A549 (cell line): ENCODE measurements at regions not wholly inside any gene's neighbourhood (a gene's known extent, or its start where the extent isn't known, plus 50 kb on each side); places are given as distances from the start of the nearest gene placed in this dataset.

ENCODE experiments used
- ATAC-seq, 2 experiments: fragments of 200-7000 bp in 1 of 2; fragments of >200 bp in 1 of 2; cut with Nextera tagmentation in 1 of 2; cut with Tn5 transposase in 1 of 2; 3 replicates each; pipeline versions ENCODE4 v1.8.0 to v1.9.1; 2018 to 2020; ENCODE audit warnings: mild to moderate bottlenecking in 1 of 2, moderate library complexity in 1 of 2
- CTCF ChIA-PET: fragments of 300-600 bp; sonication (Branson Sonifier 250); formaldehyde crosslinking; extraction: SDS; loops from one replicate; lab custom pipeline; 2021; ENCODE audit warnings: antibody characterized with exemption, inconsistent platforms; lab: Yijun Ruan, JAX
- POLR2A ChIA-PET: fragments of 350-600 bp; formaldehyde crosslinking; extraction: SDS; loops from one replicate; lab custom pipeline; 2021; ENCODE audit warnings: antibody characterized with exemption, inconsistent platforms; lab: Yijun Ruan, JAX
- DNase-seq, 2 experiments: peaks; one replicate each; pipeline versions ENCODE4 v3.0.0 to v3.0.0-alpha.2; 2011 to 2016; ENCODE audit warnings: low read depth in 1 of 2, low spot score in 1 of 2
- FAIRE-seq: peaks from 2 replicates; lab custom pipeline; 2011; peaks lifted over from hg19 to GRCh38; lab: Jason Lieb, UNC
- H3K27ac ChIP-seq, 2 experiments: fragments of >200 bp; sonication (Bioruptor Twin); formaldehyde crosslinking; 3 replicates each; pipeline ENCODE4 v1.5.1; 2016 to 2017
- H3K4me1 ChIP-seq: fragments of >200 bp; sonication (Bioruptor Twin); formaldehyde crosslinking; 3 replicates; pipeline ENCODE4 v1.6.1; 2016
- H3K4me2 ChIP-seq: fragments of >200 bp; sonication (Bioruptor Twin); formaldehyde crosslinking; 3 replicates; pipeline ENCODE4 v1.6.1; 2016
- H3K4me3 ChIP-seq: fragments of >200 bp; sonication (Bioruptor Twin); formaldehyde crosslinking; 3 replicates; pipeline ENCODE4 v1.5.1; 2016
- H3K9me3 ChIP-seq: fragments of >200 bp; sonication (Bioruptor Twin); formaldehyde crosslinking; 3 replicates; pipeline ENCODE4 v1.6.1; 2016
- CEBPB ChIP-seq, 2 experiments: fragments of >200 bp in 1 of 2; sonication (Bioruptor Twin) in 1 of 2; formaldehyde crosslinking in 1 of 2; IDR thresholded peaks; 2 replicates each; pipeline ENCODE4 v1.6.1; 2012 to 2016
- CHD2 ChIP-seq: fragments of 150-350 bp; IDR thresholded peaks from 2 replicates; pipeline ENCODE4 v1.6.1; 2014; ENCODE audit warnings: low read length; ENCODE audit not compliant: partially characterized antibody
- EHMT2 ChIP-seq: fragments of 200-600 bp; sonication (generic); IDR thresholded peaks from 2 replicates; pipeline ENCODE4 v1.6.1; 2016; ENCODE audit warnings: antibody characterized with exemption, low read depth, mild to moderate bottlenecking, moderate library complexity
- EP300 ChIP-seq, 2 experiments: fragments of >200 bp; sonication (Bioruptor Twin); formaldehyde crosslinking; IDR thresholded peaks; 2 replicates in 1 of 2; 3 replicates in 1 of 2; pipeline ENCODE4 v1.6.1; 2016 to 2017
- HDAC2 ChIP-seq: fragments of 200-600 bp; sonication (generic); IDR thresholded peaks from 2 replicates; pipeline ENCODE4 v1.6.1; 2016
- HOXB5 ChIP-seq: fragments of 250-450 bp; sonication (Bioruptor Pico); IDR thresholded peaks from 2 replicates; pipeline ENCODE4 v1.5.0; 2020; ENCODE audit warnings: mild to moderate bottlenecking, moderate library complexity
- KDM5A ChIP-seq: fragments of 200-600 bp; sonication (generic); IDR thresholded peaks from 2 replicates; pipeline ENCODE4 v1.6.1; 2016; ENCODE audit warnings: antibody characterized with exemption, mild to moderate bottlenecking
- MAZ ChIP-seq: fragments of 150-350 bp; IDR thresholded peaks from 2 replicates; pipeline ENCODE4 v1.6.1; 2014; ENCODE audit warnings: antibody characterized with exemption, low read depth, low read length, borderline replicate concordance
- NFE2L2 ChIP-seq: fragments of 150-350 bp; conservative IDR thresholded peaks from 2 replicates; pipeline ENCODE4 v1.6.1; 2014; ENCODE audit warnings: low read length
- NPAS2 ChIP-seq: fragments of 250-450 bp; sonication (Bioruptor Pico); IDR thresholded peaks from 2 replicates; pipeline ENCODE4 v1.8.0; 2022; ENCODE audit warnings: mild to moderate bottlenecking, moderate library complexity, borderline replicate concordance
- NR3C1 ChIP-seq: fragments of >200 bp; sonication (Bioruptor Twin); formaldehyde crosslinking; IDR thresholded peaks from 3 replicates; pipeline ENCODE4 v1.6.1; 2017
- RFX5 ChIP-seq: fragments of 450-650 bp; IDR thresholded peaks from 2 replicates; pipeline ENCODE4 v1.7.1; 2014; ENCODE audit warnings: antibody characterized with exemption, mild to moderate bottlenecking, moderate library complexity
- RNF2 ChIP-seq: fragments of 200-600 bp; sonication (generic); IDR thresholded peaks from 2 replicates; pipeline ENCODE4 v1.6.1; 2016; ENCODE audit warnings: low read depth, mild to moderate bottlenecking, antibody characterized with exemption, moderate library complexity, borderline replicate concordance
- TFCP2L1 ChIP-seq: fragments of 250-450 bp; sonication (Bioruptor Pico); IDR thresholded peaks from 2 replicates; pipeline ENCODE4 v1.5.0; 2021; ENCODE audit warnings: mild to moderate bottlenecking
- WGBS: methylation state at CpG from one replicate; pipeline ENCODE4 v1.1.6; 2017; ENCODE audit errors: missing lambda C conversion rate; 5-methylcytosine and 5-hydroxymethylcytosine counted together
- TF ChIP-seq, protein P1 (sequence below): fragments of 450-650 bp; IDR thresholded peaks from 2 replicates; pipeline ENCODE4 v1.6.1; 2014; ENCODE audit warnings: antibody characterized with exemption
- TF ChIP-seq, protein P2 (sequence below): IDR thresholded peaks from 2 replicates; pipeline ENCODE4 v1.6.1; 2012
- TF ChIP-seq, protein P3 (sequence below): fragments of 250-450 bp; sonication (Bioruptor Pico); IDR thresholded peaks from 2 replicates; pipeline ENCODE4 v1.5.0; 2021; ENCODE audit warnings: mild to moderate bottlenecking, moderate library complexity, borderline replicate concordance
- TF ChIP-seq, protein P4 (sequence below): fragments of >200 bp; sonication (Bioruptor Twin); formaldehyde crosslinking; IDR thresholded peaks from 3 replicates; pipeline ENCODE4 v1.5.1; 2016
- TF ChIP-seq, protein P5 (sequence below): fragments of 150-350 bp; IDR thresholded peaks from 2 replicates; pipeline ENCODE4 v1.6.1; 2014; ENCODE audit warnings: low read depth, mild to moderate bottlenecking, low read length

DNA sequence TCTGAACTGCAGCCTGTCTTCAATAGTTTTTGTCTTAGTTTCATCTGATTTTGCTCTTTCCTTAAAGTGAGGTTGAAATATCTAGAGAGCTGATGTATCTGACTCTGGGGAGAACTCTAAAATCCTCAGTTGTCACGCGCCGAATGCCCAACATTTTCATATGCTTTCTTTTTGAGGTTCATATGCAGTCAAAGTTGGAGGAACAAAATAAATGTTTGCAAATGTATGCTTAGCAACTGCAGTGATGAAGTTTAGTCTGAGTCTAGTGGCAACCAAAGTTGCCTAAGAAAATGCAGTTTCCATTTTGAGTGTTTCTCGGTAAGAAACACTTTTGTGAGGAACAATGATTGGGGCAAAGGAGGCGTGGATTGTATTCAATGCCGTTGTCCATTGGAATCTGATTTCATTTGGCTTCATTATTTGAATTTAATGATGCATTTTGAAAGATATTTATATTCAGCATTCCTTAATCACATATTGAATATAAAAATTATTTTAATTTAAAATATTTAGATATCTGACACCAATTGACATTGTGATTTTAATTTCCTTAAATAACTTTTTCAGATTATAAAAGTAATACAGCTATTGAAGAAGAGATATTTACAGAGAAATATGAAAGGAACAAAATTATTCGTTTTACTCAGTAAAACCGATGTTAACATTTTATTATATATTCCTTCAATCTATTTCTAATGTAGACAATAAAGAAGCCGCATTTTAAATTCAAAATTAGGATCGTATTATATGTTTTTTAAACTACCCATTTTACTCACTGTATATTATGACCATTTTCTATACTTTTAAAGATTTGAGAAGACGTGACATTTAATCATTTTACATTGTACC, 122.0 kb downstream of the PLEKHG1 start:
- Histone ChIP-seq H3K9me3 (no peaks in the 10 kb centered on the region), H3K27ac (no peak overlapping the region), H3K4me1 (no peaks in the 10 kb centered on the region), H3K4me3 (no peak overlapping the region), H3K4me2 (no peak overlapping the region)
- FAIRE-seq = no peak
- DNase-seq = no peak
- TF ChIP-seq RNF2 (peak; percentile 44; the same call in 1 of the 2 replicates), NPAS2 (no peak)
- ChIA-PET POLR2A (no interaction called here), CTCF (no interaction called here)
- ATAC-seq = no peak
- WGBS = 76% methylated on average over 11 of the region's 11 CpGs

DNA sequence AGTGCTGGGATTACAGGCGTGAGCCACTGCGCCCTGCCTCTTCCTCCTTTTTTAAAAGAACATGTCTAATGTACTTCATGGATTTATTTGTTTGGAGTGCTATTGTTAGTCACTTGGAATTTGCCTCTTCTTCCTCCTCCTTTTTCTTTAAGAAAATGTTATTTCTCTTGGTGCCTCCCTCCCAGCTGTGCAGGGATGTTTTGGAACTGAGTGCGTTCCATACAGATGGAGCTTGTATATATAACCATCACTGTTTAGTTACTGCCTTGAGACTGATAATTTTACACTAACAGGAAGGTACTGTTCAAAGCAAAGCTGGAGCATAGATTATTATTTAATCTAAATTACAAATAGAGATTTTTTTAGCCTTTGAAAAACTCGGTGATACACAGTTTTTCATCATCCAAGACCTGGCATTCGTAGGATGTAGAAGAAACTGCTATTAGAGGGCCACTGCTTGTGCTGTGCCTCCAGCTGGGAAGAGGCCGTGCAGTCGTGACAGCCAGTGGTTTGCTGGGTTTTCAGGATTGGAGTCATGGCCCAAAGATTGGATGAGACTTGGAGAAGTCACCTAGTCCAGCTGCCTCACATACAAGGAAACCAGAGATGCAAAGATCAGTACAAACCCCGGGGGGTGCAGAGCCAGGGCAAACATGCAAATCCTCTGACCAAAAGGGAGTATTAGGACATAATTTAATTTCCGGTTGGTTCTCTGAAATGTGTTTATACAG, 123.1 kb downstream of the PLEKHG1 start:
- FAIRE-seq = no peak
- H3K4me2 ChIP-seq = no peak overlapping the region
- WGBS = 56% methylated on average over 9 of the region's 9 CpGs
- POLR2A ChIA-PET = interaction anchor here (0.7 kb wide), 1 partner anchor 34 kb away, joined by 6 read pairs; no protein-coding TSS in a partner anchor
- TF ChIP-seq HDAC2 = no peak
- TF ChIP-seq, protein P1, sequence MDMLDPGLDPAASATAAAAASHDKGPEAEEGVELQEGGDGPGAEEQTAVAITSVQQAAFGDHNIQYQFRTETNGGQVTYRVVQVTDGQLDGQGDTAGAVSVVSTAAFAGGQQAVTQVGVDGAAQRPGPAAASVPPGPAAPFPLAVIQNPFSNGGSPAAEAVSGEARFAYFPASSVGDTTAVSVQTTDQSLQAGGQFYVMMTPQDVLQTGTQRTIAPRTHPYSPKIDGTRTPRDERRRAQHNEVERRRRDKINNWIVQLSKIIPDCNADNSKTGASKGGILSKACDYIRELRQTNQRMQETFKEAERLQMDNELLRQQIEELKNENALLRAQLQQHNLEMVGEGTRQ = no peak
- TF ChIP-seq TFCP2L1 (CRISPR knock-in tag) = no peak
- TF ChIP-seq, protein P2, sequence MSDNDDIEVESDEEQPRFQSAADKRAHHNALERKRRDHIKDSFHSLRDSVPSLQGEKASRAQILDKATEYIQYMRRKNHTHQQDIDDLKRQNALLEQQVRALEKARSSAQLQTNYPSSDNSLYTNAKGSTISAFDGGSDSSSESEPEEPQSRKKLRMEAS = no peak
- TF ChIP-seq NFE2L2 = no peak
- no peak for TF ChIP-seq RFX5
- TF ChIP-seq, protein P3, sequence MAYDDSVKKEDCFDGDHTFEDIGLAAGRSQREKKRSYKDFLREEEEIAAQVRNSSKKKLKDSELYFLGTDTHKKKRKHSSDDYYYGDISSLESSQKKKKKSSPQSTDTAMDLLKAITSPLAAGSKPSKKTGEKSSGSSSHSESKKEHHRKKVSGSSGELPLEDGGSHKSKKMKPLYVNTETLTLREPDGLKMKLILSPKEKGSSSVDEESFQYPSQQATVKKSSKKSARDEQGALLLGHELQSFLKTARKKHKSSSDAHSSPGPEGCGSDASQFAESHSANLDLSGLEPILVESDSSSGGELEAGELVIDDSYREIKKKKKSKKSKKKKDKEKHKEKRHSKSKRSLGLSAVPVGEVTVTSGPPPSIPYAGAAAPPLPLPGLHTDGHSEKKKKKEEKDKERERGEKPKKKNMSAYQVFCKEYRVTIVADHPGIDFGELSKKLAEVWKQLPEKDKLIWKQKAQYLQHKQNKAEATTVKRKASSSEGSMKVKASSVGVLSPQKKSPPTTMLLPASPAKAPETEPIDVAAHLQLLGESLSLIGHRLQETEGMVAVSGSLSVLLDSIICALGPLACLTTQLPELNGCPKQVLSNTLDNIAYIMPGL (CRISPR knock-in tag) = no peak
- TF ChIP-seq NR3C1 = no peak
- no peak for TF ChIP-seq RNF2
- TF ChIP-seq, protein P4, sequence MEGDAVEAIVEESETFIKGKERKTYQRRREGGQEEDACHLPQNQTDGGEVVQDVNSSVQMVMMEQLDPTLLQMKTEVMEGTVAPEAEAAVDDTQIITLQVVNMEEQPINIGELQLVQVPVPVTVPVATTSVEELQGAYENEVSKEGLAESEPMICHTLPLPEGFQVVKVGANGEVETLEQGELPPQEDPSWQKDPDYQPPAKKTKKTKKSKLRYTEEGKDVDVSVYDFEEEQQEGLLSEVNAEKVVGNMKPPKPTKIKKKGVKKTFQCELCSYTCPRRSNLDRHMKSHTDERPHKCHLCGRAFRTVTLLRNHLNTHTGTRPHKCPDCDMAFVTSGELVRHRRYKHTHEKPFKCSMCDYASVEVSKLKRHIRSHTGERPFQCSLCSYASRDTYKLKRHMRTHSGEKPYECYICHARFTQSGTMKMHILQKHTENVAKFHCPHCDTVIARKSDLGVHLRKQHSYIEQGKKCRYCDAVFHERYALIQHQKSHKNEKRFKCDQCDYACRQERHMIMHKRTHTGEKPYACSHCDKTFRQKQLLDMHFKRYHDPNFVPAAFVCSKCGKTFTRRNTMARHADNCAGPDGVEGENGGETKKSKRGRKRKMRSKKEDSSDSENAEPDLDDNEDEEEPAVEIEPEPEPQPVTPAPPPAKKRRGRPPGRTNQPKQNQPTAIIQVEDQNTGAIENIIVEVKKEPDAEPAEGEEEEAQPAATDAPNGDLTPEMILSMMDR = no peak
- no peak for TF ChIP-seq CEBPB (IDR thresholded peaks at IDR 0.05)
- TF ChIP-seq EP300 (IDR thresholded peaks at IDR 0.05) = no peak
- no peak for TF ChIP-seq HOXB5 (CRISPR knock-in tag)
- TF ChIP-seq KDM5A = no peak
- no peak for TF ChIP-seq EHMT2
- TF ChIP-seq MAZ = no peak
- no peak for TF ChIP-seq CHD2
- no peaks in the 10 kb centered on the region for H3K4me1 ChIP-seq
- H3K4me3 ChIP-seq = no peak overlapping the region
- CTCF ChIA-PET = no interaction called here
- no peak for ATAC-seq
- H3K27ac ChIP-seq = no peak overlapping the region
- DNase-seq = no peak
- H3K9me3 ChIP-seq = no peaks in the 10 kb centered on the region

DNA sequence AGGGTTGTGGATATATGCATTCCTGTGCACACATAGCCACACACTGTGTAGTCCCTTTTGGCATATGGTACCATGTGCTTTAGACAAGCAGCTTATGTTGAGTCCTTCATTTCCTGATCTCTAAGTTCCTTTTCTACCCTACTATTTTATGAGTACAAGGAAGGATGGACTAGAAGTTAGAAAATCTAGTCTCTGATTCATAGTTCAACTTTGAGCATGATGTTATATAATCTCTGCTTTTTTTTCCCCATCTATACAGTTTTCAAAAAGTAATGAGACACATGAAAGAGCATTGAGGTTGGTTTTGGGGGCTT, 123.6 kb downstream of the PLEKHG1 start:
- Histone ChIP-seq H3K9me3 (no peaks in the 10 kb centered on the region), H3K4me2 (no peak overlapping the region), H3K4me1 (no peaks in the 10 kb centered on the region), H3K27ac (no peak overlapping the region), H3K4me3 (no peak overlapping the region)
- POLR2A ChIA-PET = no interaction called here
- CTCF ChIA-PET = no interaction called here
- ATAC-seq (no peak), FAIRE-seq (no peak), DNase-seq (no peak)
- TF ChIP-seq, protein P5, sequence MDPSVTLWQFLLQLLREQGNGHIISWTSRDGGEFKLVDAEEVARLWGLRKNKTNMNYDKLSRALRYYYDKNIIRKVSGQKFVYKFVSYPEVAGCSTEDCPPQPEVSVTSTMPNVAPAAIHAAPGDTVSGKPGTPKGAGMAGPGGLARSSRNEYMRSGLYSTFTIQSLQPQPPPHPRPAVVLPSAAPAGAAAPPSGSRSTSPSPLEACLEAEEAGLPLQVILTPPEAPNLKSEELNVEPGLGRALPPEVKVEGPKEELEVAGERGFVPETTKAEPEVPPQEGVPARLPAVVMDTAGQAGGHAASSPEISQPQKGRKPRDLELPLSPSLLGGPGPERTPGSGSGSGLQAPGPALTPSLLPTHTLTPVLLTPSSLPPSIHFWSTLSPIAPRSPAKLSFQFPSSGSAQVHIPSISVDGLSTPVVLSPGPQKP = no peak
- no peak for TF ChIP-seq NR3C1
